ENCODE measurements at regions not wholly inside any gene's neighbourhood (a gene's known extent, or its start where the extent isn't known, plus 50 kb on each side); places are given as distances from the start of the nearest gene placed in this dataset.

- TF ChIP-seq CTCF (IDR thresholded peaks at IDR 0.05 in 4 of 5, conservative IDR thresholded peaks at IDR 0.05 in 1 of 5) (no peak), POLR2A (IDR thresholded peaks at IDR 0.05) (no peak)
- DNase-seq (no peak), ATAC-seq (no peak)
- no peaks in the 10 kb centered on the region for H3K36me3 ChIP-seq
- H3K4me1 ChIP-seq: no peaks in the 10 kb centered on the region
- in situ Hi-C loops (cut with MboI; ENCODE audit: low sequenced_read_pairs in 4 of 4) (loop anchor here in 1 of 4 donors (10.0 kb wide), 1 partner anchor 227 kb away; no protein-coding TSS in a partner anchor), intact Hi-C loops (cut with DNase I; ENCODE audit: low total_unique reads) (no loop called here)
- H3K9me3 ChIP-seq: no peaks in the 10 kb centered on the region
- H3K27me3 ChIP-seq: no peaks in the 10 kb centered on the region
- no peak overlapping the region for H3K4me3 ChIP-seq
- no peak overlapping the region for H3K27ac ChIP-seq
These were observed 152.1 kb upstream of the MED14 start for GRCh38 chrX:40887476-40887875.

- in situ Hi-C loops (cut with MboI; ENCODE audit: low sequenced_read_pairs in 4 of 4) (no loop called here), intact Hi-C loops (cut with DNase I; ENCODE audit: low total_unique reads) (no loop called here)
- ATAC-seq (no peak), DNase-seq (no peak)
- Histone ChIP-seq H3K4me3 (no peak overlapping the region), H3K27me3 (peaks cover 0 to 4% (median 0%) of the 10 kb centered on the region in 3 donors), H3K9me3 (no peaks in the 10 kb centered on the region), H3K4me1 (no peaks in the 10 kb centered on the region), H3K36me3 (no peaks in the 10 kb centered on the region), H3K27ac (no peak overlapping the region)
- TF ChIP-seq CTCF (IDR thresholded peaks at IDR 0.05 in 4 of 5, conservative IDR thresholded peaks at IDR 0.05 in 1 of 5) (no peak), POLR2A (IDR thresholded peaks at IDR 0.05) (no peak)
These were observed 156.5 kb upstream of the MED14 start for GRCh38 chrX:40891798-40892197.

- no peaks in the 10 kb centered on the region for H3K9me3 ChIP-seq
- intact Hi-C loops (cut with DNase I; ENCODE audit: low total_unique reads): no loop called here
- H3K27me3 ChIP-seq: peaks cover 0 to 4% (median 0%) of the 10 kb centered on the region in 3 donors
- H3K4me3 ChIP-seq: no peak overlapping the region
- DNase-seq (no peak), ATAC-seq (no peak)
- H3K36me3 ChIP-seq: no peaks in the 10 kb centered on the region
- no peak overlapping the region for H3K27ac ChIP-seq
- in situ Hi-C loops (cut with MboI; ENCODE audit: low sequenced_read_pairs in 4 of 4): no loop called here
- TF ChIP-seq CTCF (IDR thresholded peaks at IDR 0.05 in 4 of 5, conservative IDR thresholded peaks at IDR 0.05 in 1 of 5) (no peak), POLR2A (IDR thresholded peaks at IDR 0.05) (no peak)
- no peaks in the 10 kb centered on the region for H3K4me1 ChIP-seq
These were observed 158.0 kb upstream of the MED14 start for GRCh38 chrX:40893251-40893910.

GRCh38 chrX:40895246-40895645 is 159.9 kb upstream of the MED14 start:
- intact Hi-C loops (cut with DNase I; ENCODE audit: low total_unique reads): no loop called here
- peaks cover 0 to 4% (median 0%) of the 10 kb centered on the region in 3 donors for H3K27me3 ChIP-seq
- no peak for TF ChIP-seq CTCF (IDR thresholded peaks at IDR 0.05 in 4 of 5, conservative IDR thresholded peaks at IDR 0.05 in 1 of 5)
- no peak for TF ChIP-seq POLR2A (IDR thresholded peaks at IDR 0.05)
- in situ Hi-C loops (cut with MboI; ENCODE audit: low sequenced_read_pairs in 4 of 4): no loop called here
- ATAC-seq: no peak
- no peak overlapping the region for H3K4me3 ChIP-seq
- no peaks in the 10 kb centered on the region for H3K9me3 ChIP-seq
- H3K36me3 ChIP-seq: no peaks in the 10 kb centered on the region
- DNase-seq: no peak
- H3K4me1 ChIP-seq: no peaks in the 10 kb centered on the region
- no peak overlapping the region for H3K27ac ChIP-seq

All from gastrocnemius medialis (tissue), 4 donors.